ENCODE measurements at regions not wholly inside any gene's neighbourhood (a gene's known extent, or its start where the extent isn't known, plus 50 kb on each side); places are given as distances from the start of the nearest gene placed in this dataset.

DNA sequence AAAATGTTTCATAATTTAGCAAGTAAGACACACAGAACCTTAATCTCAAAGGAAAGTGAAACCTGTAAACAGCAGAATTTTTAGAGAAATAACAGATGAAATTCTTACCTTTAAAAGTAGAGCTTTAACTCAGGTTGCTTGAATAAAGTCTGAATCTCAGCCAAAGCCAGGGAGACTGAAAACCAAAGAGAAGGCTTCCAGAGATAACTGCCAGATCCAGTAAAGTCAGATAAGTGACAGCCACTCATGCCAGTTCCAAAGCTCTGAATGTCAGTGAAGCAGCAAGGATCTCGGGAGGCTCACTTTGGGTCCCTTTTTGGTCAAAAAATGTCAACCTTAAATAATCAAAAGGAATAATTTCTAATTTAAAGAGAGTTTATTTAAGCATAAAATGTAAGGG, 199.9 kb upstream of the CHRM3 start:
- TF ChIP-seq, protein P1, sequence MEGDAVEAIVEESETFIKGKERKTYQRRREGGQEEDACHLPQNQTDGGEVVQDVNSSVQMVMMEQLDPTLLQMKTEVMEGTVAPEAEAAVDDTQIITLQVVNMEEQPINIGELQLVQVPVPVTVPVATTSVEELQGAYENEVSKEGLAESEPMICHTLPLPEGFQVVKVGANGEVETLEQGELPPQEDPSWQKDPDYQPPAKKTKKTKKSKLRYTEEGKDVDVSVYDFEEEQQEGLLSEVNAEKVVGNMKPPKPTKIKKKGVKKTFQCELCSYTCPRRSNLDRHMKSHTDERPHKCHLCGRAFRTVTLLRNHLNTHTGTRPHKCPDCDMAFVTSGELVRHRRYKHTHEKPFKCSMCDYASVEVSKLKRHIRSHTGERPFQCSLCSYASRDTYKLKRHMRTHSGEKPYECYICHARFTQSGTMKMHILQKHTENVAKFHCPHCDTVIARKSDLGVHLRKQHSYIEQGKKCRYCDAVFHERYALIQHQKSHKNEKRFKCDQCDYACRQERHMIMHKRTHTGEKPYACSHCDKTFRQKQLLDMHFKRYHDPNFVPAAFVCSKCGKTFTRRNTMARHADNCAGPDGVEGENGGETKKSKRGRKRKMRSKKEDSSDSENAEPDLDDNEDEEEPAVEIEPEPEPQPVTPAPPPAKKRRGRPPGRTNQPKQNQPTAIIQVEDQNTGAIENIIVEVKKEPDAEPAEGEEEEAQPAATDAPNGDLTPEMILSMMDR (conservative IDR thresholded peaks at IDR 0.05; ENCODE audit: low read length) = no peak
- TF ChIP-seq EZH2phosphoT487 (IDR thresholded peaks at IDR 0.05; ENCODE audit: borderline replicate concordance, low read depth, low read length) = no peak

Data from OCI-LY7 (cell line).